GM18870 (cell line): ENCODE measurements at regions not wholly inside any gene's neighbourhood (a gene's known extent, or its start where the extent isn't known, plus 50 kb on each side); places are given as distances from the start of the nearest gene placed in this dataset.

Experiments used
- ATAC-seq: cut with Tn5 transposase; IDR thresholded peaks from one replicate; pipeline ENCODE4 v1.9.1; 2021; ENCODE audit warnings: moderate library complexity; ENCODE audit not compliant: unreplicated experiment

GRCh38 chr10:29763396-29763795 lies 128.6 kb upstream of the SVIL start:
- ATAC-seq, result no peak

- no peak for ATAC-seq
Observed at GRCh38 chr10:29761916-29762315, 127.1 kb upstream of the SVIL start.

GRCh38 chr10:29760138-29760900 lies 125.5 kb upstream of the SVIL start:
- ATAC-seq, result no peak

GRCh38 chr10:29757551-29758297 lies 123.0 kb upstream of the SVIL start:
- ATAC-seq, result no peak

- no peak for ATAC-seq
Observed at GRCh38 chr10:29756451-29756850, 121.7 kb upstream of the SVIL start.

- no peak for ATAC-seq
Observed at GRCh38 chr10:29753283-29753682, 118.5 kb upstream of the SVIL start.

- ATAC-seq, result no peak
Observed at GRCh38 chr10:29751684-29752083, 116.9 kb upstream of the SVIL start.

- no peak for ATAC-seq
Observed at GRCh38 chr10:29751240-29751639, 116.5 kb upstream of the SVIL start.

GRCh38 chr10:29749150-29749549 lies 114.4 kb upstream of the SVIL start:
- no peak for ATAC-seq

- ATAC-seq, result no peak
Observed at GRCh38 chr10:29748109-29748650, 113.4 kb upstream of the SVIL start.

GRCh38 chr10:29746080-29746797 lies 111.5 kb upstream of the SVIL start:
- no peak for ATAC-seq

- ATAC-seq, result no peak
Observed at GRCh38 chr10:29740981-29741545, 106.3 kb upstream of the SVIL start.

- no peak for ATAC-seq
Observed at GRCh38 chr10:29738341-29738740, 103.6 kb upstream of the SVIL start.

GRCh38 chr10:29737074-29737593 lies 102.4 kb upstream of the SVIL start:
- ATAC-seq, result no peak

GRCh38 chr10:29736366-29737073 lies 101.7 kb upstream of the SVIL start:
- ATAC-seq, result no peak

- peak; percentile 44 for ATAC-seq
Observed at GRCh38 chr10:29735628-29736365, 101.0 kb upstream of the SVIL start.

GRCh38 chr10:29734962-29735627 lies 100.3 kb upstream of the SVIL start:
- peak; percentile 31 for ATAC-seq

GRCh38 chr10:29734640-29734961 lies 99.8 kb upstream of the SVIL start:
- no peak for ATAC-seq

GRCh38 chr10:29733323-29733722 lies 98.6 kb upstream of the SVIL start:
- no peak for ATAC-seq
